ENCODE measurements at regions not wholly inside any gene's neighbourhood (a gene's known extent, or its start where the extent isn't known, plus 50 kb on each side); places are given as distances from the start of the nearest gene placed in this dataset.

DNA sequence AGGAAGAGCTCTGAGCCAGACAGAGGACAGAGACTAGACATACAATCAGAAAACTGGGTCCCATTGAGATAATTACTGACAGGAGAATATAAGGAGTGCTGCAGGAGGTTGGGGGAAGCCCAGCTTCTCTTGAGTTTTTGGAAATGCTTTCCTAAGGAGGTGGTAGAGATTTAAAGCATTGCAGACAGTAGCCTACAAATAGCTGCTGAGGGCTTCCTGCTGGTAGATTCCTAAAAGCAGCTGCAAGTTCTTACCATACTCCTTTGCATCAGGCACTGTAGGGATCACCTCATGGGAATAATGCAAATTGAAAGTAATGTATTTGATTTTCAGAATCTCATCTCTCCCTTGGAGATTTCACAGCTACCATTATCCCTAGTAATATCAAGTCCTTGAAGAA, 902.6 kb upstream of the GCFC2 start:
- Mint-ChIP-seq H3K4me3 (no peak overlapping the region), H3K4me1 (no peaks in the 10 kb centered on the region), H3K27ac (no peak overlapping the region), H3K9me3 (no peaks in the 10 kb centered on the region), H3K27me3 (ENCODE audit: low read depth in 3 of 3) (peaks cover 0 to 2% (median 0%) of the 10 kb centered on the region in 3 donors), H3K36me3 (no peaks in the 10 kb centered on the region)
- H3K79me2 ChIP-seq (ENCODE audit: insufficient read depth, low read length): no peaks in the 10 kb centered on the region
- no peak overlapping the region for H2AFZ ChIP-seq (ENCODE audit: insufficient read depth, low read depth, low read length, poor library complexity, severe bottlenecking)
- H3K4me3 ChIP-seq (replicated peaks in 1 of 3; ENCODE audit: low read depth in 2 of 3, low read length in 3 of 3): no peak overlapping the region
- TF ChIP-seq, protein P1, sequence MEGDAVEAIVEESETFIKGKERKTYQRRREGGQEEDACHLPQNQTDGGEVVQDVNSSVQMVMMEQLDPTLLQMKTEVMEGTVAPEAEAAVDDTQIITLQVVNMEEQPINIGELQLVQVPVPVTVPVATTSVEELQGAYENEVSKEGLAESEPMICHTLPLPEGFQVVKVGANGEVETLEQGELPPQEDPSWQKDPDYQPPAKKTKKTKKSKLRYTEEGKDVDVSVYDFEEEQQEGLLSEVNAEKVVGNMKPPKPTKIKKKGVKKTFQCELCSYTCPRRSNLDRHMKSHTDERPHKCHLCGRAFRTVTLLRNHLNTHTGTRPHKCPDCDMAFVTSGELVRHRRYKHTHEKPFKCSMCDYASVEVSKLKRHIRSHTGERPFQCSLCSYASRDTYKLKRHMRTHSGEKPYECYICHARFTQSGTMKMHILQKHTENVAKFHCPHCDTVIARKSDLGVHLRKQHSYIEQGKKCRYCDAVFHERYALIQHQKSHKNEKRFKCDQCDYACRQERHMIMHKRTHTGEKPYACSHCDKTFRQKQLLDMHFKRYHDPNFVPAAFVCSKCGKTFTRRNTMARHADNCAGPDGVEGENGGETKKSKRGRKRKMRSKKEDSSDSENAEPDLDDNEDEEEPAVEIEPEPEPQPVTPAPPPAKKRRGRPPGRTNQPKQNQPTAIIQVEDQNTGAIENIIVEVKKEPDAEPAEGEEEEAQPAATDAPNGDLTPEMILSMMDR (IDR thresholded peaks at IDR 0.05): no peak
- no peaks in the 10 kb centered on the region for H3K4me1 ChIP-seq (ENCODE audit: control insufficient read depth in 1 of 2, insufficient read depth in 2 of 2, low read length in 2 of 2)
- H3K36me3 ChIP-seq (replicated peaks in 1 of 2; ENCODE audit: control insufficient read depth in 1 of 2, insufficient read depth in 2 of 2, low read length in 2 of 2): no peaks in the 10 kb centered on the region
- H3K9ac ChIP-seq (ENCODE audit: insufficient read depth, low read length, poor library complexity, severe bottlenecking): no peak overlapping the region
- no peaks in the 10 kb centered on the region for H4K20me1 ChIP-seq (ENCODE audit: insufficient read depth, low read length)
- no peaks in the 10 kb centered on the region for H3K9me3 ChIP-seq (replicated peaks in 1 of 2; ENCODE audit: control insufficient read depth in 1 of 2, insufficient read depth in 1 of 2, low read length in 2 of 2)
- H3K27ac ChIP-seq (ENCODE audit: low read depth in 1 of 2, low read length in 2 of 2): no peak overlapping the region
- DNase-seq: no peak
- H3K27me3 ChIP-seq (ENCODE audit: control insufficient read depth in 2 of 2, insufficient read depth in 2 of 2, low read length in 2 of 2): no peaks in the 10 kb centered on the region
- H3K4me2 ChIP-seq (replicated peaks; ENCODE audit: extremely low read depth, low read length, poor library complexity, severe bottlenecking): no peak overlapping the region
- intact Hi-C loops (cut with micrococcal nuclease): no loop called here

DNA sequence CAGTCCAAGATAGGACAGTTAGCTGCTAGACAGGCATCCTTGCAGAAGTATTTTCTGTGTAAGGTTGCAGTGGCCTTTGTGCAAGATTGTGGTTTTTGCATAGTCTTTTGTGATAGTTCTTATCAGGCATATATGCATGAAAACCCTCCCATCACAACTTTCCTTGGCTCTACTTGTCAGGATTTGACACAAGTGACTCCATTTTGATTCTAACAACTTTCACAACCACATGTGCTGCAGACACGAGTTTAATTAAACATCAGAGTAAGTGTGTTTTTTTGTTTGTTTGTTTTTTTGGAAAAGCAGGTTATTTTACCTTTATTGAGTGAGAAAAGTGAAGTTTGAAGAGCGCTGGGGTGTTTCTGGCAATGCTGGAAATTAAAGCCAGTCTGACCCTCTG, 902.0 kb upstream of the GCFC2 start:
- Mint-ChIP-seq H3K27me3 (ENCODE audit: low read depth in 3 of 3) (peaks cover 0 to 2% (median 0%) of the 10 kb centered on the region in 3 donors), H3K36me3 (no peaks in the 10 kb centered on the region), H3K9me3 (no peaks in the 10 kb centered on the region), H3K27ac (no peak overlapping the region), H3K4me3 (no peak overlapping the region), H3K4me1 (no peaks in the 10 kb centered on the region)
- Histone ChIP-seq H3K36me3 (replicated peaks in 1 of 2; ENCODE audit: control insufficient read depth in 1 of 2, insufficient read depth in 2 of 2, low read length in 2 of 2) (no peaks in the 10 kb centered on the region), H3K9me3 (replicated peaks in 1 of 2; ENCODE audit: control insufficient read depth in 1 of 2, insufficient read depth in 1 of 2, low read length in 2 of 2) (no peaks in the 10 kb centered on the region), H3K27ac (ENCODE audit: low read depth in 1 of 2, low read length in 2 of 2) (no peak overlapping the region), H3K27me3 (ENCODE audit: control insufficient read depth in 2 of 2, insufficient read depth in 2 of 2, low read length in 2 of 2) (no peaks in the 10 kb centered on the region), H3K4me3 (replicated peaks in 1 of 3; ENCODE audit: low read depth in 2 of 3, low read length in 3 of 3) (no peak overlapping the region), H3K4me2 (replicated peaks; ENCODE audit: extremely low read depth, low read length, poor library complexity, severe bottlenecking) (no peak overlapping the region), H3K9ac (ENCODE audit: insufficient read depth, low read length, poor library complexity, severe bottlenecking) (no peak overlapping the region), H3K4me1 (ENCODE audit: control insufficient read depth in 1 of 2, insufficient read depth in 2 of 2, low read length in 2 of 2) (no peaks in the 10 kb centered on the region), H2AFZ (ENCODE audit: insufficient read depth, low read depth, low read length, poor library complexity, severe bottlenecking) (no peak overlapping the region), H4K20me1 (ENCODE audit: insufficient read depth, low read length) (no peaks in the 10 kb centered on the region), H3K79me2 (ENCODE audit: insufficient read depth, low read length) (no peaks in the 10 kb centered on the region)
- WGBS (ENCODE audit: insufficient coverage): 63% methylated on average over 1 of the region's 2 CpGs
- TF ChIP-seq, protein P1 (IDR thresholded peaks at IDR 0.05): no peak
- intact Hi-C loops (cut with micrococcal nuclease): no loop called here
- DNase-seq: no peak
